ENCODE measurements at regions not wholly inside any gene's neighbourhood (a gene's known extent, or its start where the extent isn't known, plus 50 kb on each side); places are given as distances from the start of the nearest gene placed in this dataset.

DNA sequence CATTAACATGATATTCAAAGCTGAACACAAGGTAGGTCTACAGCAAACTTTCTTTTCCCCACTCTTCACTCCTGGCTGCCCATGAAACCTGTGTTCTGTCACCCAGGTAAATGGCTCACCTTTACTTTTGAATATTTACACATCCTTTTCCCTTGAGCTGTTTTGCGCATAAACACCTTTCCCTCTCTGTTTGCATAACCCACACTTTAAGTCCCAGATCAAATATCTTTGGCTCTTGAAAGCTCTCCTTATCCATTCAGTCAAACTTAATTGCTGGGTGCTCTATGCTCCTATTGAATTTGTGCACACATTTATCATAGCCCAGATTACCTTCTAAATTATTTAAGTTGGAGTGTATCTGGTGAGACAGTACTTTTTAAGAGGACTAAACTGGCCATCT is 51.7 kb upstream of the ATP8A1 start:
- TF ChIP-seq, protein P1, sequence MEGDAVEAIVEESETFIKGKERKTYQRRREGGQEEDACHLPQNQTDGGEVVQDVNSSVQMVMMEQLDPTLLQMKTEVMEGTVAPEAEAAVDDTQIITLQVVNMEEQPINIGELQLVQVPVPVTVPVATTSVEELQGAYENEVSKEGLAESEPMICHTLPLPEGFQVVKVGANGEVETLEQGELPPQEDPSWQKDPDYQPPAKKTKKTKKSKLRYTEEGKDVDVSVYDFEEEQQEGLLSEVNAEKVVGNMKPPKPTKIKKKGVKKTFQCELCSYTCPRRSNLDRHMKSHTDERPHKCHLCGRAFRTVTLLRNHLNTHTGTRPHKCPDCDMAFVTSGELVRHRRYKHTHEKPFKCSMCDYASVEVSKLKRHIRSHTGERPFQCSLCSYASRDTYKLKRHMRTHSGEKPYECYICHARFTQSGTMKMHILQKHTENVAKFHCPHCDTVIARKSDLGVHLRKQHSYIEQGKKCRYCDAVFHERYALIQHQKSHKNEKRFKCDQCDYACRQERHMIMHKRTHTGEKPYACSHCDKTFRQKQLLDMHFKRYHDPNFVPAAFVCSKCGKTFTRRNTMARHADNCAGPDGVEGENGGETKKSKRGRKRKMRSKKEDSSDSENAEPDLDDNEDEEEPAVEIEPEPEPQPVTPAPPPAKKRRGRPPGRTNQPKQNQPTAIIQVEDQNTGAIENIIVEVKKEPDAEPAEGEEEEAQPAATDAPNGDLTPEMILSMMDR (conservative IDR thresholded peaks at IDR 0.05; ENCODE audit: low read length) = no peak
- TF ChIP-seq EZH2phosphoT487 (IDR thresholded peaks at IDR 0.05; ENCODE audit: borderline replicate concordance) = no peak
